Stimulated activated naive CD8-positive, alpha-beta T cell treated with anti-CD3 and anti-CD28 coated beads, Interleukin-15, Interleukin-2, amounts not matched to agents 100 ng/mL and 50 ng/mL, for 24 hours (primary cell): ENCODE measurements at regions not wholly inside any gene's neighbourhood (a gene's known extent, or its start where the extent isn't known, plus 50 kb on each side); places are given as distances from the start of the nearest gene placed in this dataset.

ENCODE experiments used
- H3K27ac Mint-ChIP-seq: one replicate; pipeline ENCODE4 v1.8.0; 2021; ENCODE audit warnings: mild to moderate bottlenecking, mixed read lengths
- H3K27me3 Mint-ChIP-seq: one replicate; pipeline ENCODE4 v1.8.0; 2021; ENCODE audit warnings: mixed read lengths
- H3K36me3 Mint-ChIP-seq: one replicate; pipeline ENCODE4 v1.8.0; 2021; ENCODE audit warnings: low read depth, mixed read lengths
- H3K4me1 Mint-ChIP-seq: one replicate; pipeline ENCODE4 v1.8.0; 2021; ENCODE audit warnings: low read depth, mixed read lengths
- H3K4me3 Mint-ChIP-seq: one replicate; pipeline ENCODE4 v1.8.0; 2021; ENCODE audit warnings: mild to moderate bottlenecking, mixed read lengths
- H3K9me3 Mint-ChIP-seq: one replicate; pipeline ENCODE4 v1.8.0; 2021; ENCODE audit warnings: mixed read lengths

DNA sequence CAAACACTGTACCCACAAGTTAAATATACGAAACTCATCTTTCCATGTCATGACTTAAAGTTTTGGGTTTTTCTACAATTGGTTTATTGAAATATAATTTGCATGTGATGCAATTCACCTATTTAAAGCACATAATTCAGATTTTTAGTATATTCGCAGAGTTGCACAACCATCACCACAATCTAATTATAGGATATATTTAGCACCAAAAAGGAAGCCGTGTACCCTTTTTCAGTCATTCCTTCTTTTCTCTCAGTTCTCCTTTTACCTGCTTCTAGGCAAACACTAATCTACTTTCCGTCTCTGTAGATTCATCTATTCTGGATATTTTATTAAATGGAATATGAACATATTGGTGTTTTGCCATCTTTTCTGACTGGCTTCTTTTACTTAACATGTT is 1458.1 kb upstream of the TENM4 start:
- no peaks in the 10 kb centered on the region for H3K4me1 Mint-ChIP-seq
- peaks cover 8% of the 10 kb centered on the region for H3K9me3 Mint-ChIP-seq
- H3K27me3 Mint-ChIP-seq, result no peaks in the 10 kb centered on the region
- H3K36me3 Mint-ChIP-seq, result no peaks in the 10 kb centered on the region
- H3K4me3 Mint-ChIP-seq, result no peak overlapping the region
- no peak overlapping the region for H3K27ac Mint-ChIP-seq

DNA sequence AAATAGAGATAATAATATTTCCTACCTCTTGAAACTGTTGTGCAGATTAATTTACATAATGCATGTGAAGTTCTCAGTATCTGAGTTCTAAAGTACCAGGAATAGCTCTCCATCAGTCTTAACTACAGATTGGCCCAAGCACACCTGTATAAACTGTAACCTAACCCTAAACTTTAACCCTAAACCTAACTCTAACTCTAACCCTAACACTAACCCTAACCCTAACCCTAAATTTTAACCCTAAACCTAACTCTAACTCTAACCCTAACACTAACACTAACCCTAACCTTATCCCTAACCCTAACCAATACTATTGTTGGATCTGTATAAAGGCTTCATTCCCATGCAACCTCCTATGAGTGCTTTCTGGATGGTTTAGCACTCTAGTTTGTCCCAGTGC is 1445.9 kb upstream of the TENM4 start:
- no peak overlapping the region for H3K27ac Mint-ChIP-seq
- H3K36me3 Mint-ChIP-seq, result no peaks in the 10 kb centered on the region
- H3K4me3 Mint-ChIP-seq, result no peak overlapping the region
- peaks cover 7% of the 10 kb centered on the region for H3K9me3 Mint-ChIP-seq
- H3K27me3 Mint-ChIP-seq, result no peaks in the 10 kb centered on the region
- no peaks in the 10 kb centered on the region for H3K4me1 Mint-ChIP-seq

DNA sequence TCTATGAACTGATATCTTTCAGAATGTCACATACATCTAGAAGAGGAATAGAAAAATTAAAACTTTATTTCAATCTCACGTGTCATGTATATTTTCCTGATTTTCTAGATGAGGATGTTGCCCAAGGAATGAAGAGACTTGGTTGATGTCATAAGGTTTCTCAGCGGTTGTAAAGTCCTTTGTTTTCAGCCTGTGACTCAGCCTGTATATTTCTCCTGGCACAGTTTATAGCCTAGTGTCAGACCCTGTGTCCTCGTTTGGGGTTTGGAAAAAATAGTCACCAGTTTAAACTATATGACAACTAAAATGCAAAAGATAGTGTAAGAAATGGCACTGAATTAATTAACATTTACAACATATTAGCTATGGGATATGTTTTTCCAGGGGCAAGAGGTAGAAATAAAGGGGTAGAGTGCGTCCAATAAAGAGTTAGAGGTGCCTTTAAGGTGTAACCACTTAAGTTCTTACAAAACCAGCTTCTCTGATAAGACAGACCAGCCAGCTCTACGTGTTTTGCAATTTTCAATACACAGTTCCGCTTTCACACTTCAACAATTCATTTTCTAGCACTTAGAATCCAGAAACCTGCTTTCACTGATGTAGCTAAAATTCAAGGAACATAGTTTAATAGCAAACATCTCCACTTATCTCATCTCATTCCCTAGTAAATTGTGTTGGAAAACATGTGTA is 1432.6 kb upstream of the TENM4 start:
- Mint-ChIP-seq H3K27me3 (no peaks in the 10 kb centered on the region), H3K36me3 (no peaks in the 10 kb centered on the region), H3K4me1 (no peaks in the 10 kb centered on the region), H3K4me3 (no peak overlapping the region), H3K27ac (no peak overlapping the region), H3K9me3 (peaks cover 4% of the 10 kb centered on the region)

DNA sequence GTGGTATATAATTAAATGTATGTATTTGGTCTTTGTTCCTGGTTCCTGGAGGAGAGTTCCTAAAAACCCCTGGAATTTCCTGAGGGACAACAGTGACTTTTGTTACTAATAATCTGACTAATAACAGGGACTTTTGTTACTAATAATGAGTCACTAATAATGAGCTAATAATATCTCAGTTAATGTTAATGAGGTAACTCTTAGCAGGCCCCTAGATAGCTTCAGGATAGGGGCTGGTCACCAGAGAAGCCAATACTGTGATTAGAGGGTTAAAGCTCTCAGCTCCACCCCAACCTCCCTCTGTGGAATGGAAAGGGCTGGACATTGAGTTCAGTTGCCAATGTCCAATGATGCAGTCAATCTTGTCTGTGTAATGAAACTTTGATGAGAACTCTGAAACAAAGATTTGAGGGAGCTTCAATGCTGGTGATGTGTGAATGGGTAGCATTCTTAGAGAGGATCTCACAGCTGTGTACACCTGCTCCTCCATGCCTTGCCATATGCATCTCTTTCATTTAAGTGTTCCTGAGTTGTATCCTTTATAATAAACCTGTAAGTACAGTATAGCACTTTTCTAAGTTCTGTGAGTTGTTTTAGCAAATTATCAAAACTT is 1431.4 kb upstream of the TENM4 start:
- Mint-ChIP-seq H3K4me3 (no peak overlapping the region), H3K27ac (no peak overlapping the region), H3K27me3 (no peaks in the 10 kb centered on the region), H3K36me3 (no peaks in the 10 kb centered on the region), H3K4me1 (no peaks in the 10 kb centered on the region), H3K9me3 (peaks cover 4% of the 10 kb centered on the region)

DNA sequence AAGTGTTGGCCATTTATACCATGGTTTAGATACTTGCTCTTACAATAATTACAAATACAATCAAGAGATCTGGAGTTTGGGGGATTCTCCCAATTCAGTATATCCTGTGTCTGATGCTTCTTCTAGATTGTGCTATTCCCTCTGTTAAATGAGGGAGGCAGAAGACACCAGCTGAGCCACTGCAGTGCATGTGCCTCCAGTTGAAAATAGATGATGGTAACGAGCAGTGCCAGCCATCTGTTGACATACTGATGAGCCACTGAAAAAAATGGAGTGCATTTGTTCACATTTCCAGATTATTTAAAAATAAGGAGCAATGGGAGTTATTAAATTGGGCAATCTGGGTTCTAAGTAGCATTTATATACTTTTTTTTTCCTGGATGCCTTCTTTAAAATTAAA is 1428.0 kb upstream of the TENM4 start:
- Mint-ChIP-seq H3K4me1 (no peaks in the 10 kb centered on the region), H3K9me3 (peaks cover 5% of the 10 kb centered on the region), H3K4me3 (no peak overlapping the region), H3K27ac (no peak overlapping the region), H3K27me3 (no peaks in the 10 kb centered on the region), H3K36me3 (no peaks in the 10 kb centered on the region)

DNA sequence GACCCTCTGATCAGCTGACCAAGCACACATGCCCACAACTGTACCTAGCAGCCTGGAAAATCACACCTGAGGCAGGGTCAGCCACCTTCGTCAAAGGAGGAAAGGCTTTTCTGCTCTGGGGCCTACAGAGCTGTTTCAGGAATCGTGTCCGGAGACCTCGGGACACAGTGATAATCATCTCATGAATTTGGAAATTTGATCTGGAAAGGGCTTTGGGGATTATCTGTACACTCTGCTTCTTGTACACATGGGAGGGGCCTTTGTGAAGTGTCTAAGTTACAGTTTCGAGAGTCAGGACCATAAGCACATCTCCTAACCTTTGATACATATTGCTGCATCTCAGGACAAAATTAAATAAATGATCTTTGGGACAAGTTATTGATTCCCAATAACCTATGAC is 1421.2 kb upstream of the TENM4 start:
- Mint-ChIP-seq H3K27ac (no peak overlapping the region), H3K27me3 (no peaks in the 10 kb centered on the region), H3K9me3 (peaks cover 6% of the 10 kb centered on the region), H3K4me1 (no peaks in the 10 kb centered on the region), H3K4me3 (no peak overlapping the region), H3K36me3 (no peaks in the 10 kb centered on the region)

DNA sequence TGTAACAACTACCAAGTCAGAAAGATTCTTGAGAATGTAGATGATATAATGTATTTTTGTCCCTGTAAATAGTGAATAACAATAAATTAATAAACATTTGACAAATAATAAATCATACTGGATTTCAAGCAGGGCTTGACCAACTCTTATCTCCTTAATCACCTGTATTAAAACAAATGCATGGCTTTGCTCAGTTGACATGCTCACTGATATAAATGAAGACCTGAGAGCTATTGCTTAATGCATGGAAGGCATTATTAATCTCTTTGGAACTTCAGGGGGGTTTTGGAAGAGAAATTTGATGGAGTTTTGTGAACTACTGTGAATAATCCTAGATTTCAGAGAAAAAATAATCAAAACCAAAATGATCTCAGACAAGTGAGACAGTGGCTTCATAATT is 1420.4 kb upstream of the TENM4 start:
- H3K27me3 Mint-ChIP-seq, result no peaks in the 10 kb centered on the region
- H3K27ac Mint-ChIP-seq, result no peak overlapping the region
- no peaks in the 10 kb centered on the region for H3K4me1 Mint-ChIP-seq
- H3K4me3 Mint-ChIP-seq, result no peak overlapping the region
- no peaks in the 10 kb centered on the region for H3K36me3 Mint-ChIP-seq
- peaks cover 6% of the 10 kb centered on the region for H3K9me3 Mint-ChIP-seq

DNA sequence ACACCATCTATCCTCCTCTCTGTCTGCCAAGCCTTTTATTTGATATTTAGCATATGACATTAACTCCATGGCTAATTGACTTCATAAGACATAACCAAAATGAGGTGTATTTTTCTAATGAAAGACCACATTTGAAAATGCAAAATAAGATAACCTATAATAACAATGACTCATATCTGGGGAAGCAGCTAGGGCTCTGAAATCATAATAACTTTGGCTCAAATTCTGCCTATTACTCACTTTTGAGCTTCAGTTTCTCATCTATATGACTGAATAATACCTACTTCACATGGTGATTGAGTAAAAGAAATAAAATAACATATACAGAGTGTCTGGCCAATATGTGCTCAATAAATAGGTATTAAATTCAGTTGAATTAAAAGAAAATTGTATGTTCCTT is 1419.8 kb upstream of the TENM4 start:
- H3K27me3 Mint-ChIP-seq, result no peaks in the 10 kb centered on the region
- H3K9me3 Mint-ChIP-seq, result peaks cover 6% of the 10 kb centered on the region
- H3K4me1 Mint-ChIP-seq, result no peaks in the 10 kb centered on the region
- no peak overlapping the region for H3K4me3 Mint-ChIP-seq
- no peak overlapping the region for H3K27ac Mint-ChIP-seq
- H3K36me3 Mint-ChIP-seq, result no peaks in the 10 kb centered on the region

DNA sequence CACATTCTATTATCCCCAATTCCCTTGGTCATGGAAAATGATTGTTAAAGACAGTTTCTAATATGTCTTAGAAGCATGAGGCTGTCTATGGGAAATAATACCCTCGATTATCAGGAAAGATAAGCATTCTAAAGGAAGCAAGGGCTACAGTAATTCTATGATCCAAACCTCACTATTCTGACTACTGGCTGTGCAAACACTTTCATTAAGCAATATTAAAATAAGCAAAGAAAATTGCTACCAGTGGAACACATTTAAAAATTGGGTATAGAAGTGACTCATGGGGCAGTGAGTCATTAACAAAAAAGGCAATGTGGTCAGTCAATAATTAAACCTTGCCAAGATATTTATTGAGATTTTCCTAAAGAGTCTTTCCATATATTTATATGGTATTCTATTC is 1415.2 kb upstream of the TENM4 start:
- no peaks in the 10 kb centered on the region for H3K4me1 Mint-ChIP-seq
- H3K9me3 Mint-ChIP-seq, result peaks cover 4% of the 10 kb centered on the region

DNA sequence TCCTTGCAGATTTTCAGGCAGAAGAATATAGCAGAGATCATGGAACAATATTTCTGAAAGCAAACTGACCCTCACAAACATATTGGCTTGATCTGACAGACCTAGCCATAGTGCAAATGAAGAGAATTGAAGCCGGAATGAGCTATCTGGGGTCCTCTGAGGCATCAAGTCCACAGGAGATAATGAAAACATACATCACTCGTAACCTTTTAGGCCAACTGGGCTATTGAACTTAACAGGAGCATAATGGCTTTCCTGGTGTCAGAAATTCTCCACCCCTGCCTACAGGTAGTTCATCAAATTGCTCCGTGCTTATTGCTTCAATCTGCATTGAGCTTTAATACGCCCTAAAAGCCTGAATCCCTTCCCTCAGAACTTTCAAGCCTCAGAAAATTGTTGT is 1414.6 kb upstream of the TENM4 start:
- Mint-ChIP-seq H3K4me1 (no peaks in the 10 kb centered on the region), H3K27ac (no peak overlapping the region), H3K9me3 (peaks cover 5% of the 10 kb centered on the region), H3K4me3 (no peak overlapping the region), H3K27me3 (no peaks in the 10 kb centered on the region), H3K36me3 (no peaks in the 10 kb centered on the region)

More for the DNA sequence above, 1415.2 kb upstream of the TENM4 start:
- H3K27ac Mint-ChIP-seq, result no peak overlapping the region
- no peak overlapping the region for H3K4me3 Mint-ChIP-seq
- H3K36me3 Mint-ChIP-seq, result no peaks in the 10 kb centered on the region
- H3K27me3 Mint-ChIP-seq, result no peaks in the 10 kb centered on the region

DNA sequence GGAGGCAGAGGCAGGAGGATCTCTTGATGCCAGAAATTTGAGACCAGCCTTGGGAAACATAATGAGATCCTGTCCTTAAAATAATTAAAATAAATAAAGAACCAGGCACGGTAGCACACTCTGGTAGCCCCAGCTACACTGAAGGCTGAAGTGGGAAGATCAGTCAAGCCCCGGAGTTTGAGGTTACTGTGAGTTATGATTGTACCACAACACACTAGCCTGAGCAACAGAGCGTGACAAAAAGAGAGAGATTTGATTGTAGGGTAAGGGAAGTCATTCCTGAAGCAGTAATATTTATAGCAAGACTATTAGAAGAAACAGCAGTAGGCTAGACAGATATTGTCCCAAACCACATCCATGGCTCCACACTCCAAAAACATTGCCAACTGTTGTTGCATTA is 1408.4 kb upstream of the TENM4 start:
- H3K27me3 Mint-ChIP-seq, result no peaks in the 10 kb centered on the region
- no peak overlapping the region for H3K27ac Mint-ChIP-seq
- H3K36me3 Mint-ChIP-seq, result no peaks in the 10 kb centered on the region
- H3K4me3 Mint-ChIP-seq, result no peak overlapping the region
- no peaks in the 10 kb centered on the region for H3K4me1 Mint-ChIP-seq
- peaks cover 16% of the 10 kb centered on the region for H3K9me3 Mint-ChIP-seq

DNA sequence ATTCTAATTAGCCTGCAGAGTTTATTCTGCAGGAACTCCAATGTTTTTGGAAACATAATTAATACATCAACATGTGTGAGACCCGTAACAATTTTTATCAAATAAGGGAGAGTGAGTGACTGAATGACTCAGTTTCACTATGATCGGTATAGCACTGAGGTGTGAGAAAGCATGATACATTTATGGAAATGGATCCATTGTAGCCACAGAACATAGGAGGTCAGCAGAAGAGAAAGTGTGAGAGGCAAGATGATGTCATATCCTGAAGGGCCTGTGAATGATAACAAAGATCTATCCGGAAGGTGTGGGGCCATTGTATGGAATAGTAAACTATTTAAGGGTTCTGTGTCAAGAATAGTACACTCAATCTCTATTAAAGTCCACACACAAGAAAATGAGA is 1406.1 kb upstream of the TENM4 start:
- Mint-ChIP-seq H3K4me1 (no peaks in the 10 kb centered on the region), H3K27ac (no peak overlapping the region), H3K27me3 (no peaks in the 10 kb centered on the region), H3K36me3 (no peaks in the 10 kb centered on the region), H3K4me3 (no peak overlapping the region), H3K9me3 (peaks cover 16% of the 10 kb centered on the region)

DNA sequence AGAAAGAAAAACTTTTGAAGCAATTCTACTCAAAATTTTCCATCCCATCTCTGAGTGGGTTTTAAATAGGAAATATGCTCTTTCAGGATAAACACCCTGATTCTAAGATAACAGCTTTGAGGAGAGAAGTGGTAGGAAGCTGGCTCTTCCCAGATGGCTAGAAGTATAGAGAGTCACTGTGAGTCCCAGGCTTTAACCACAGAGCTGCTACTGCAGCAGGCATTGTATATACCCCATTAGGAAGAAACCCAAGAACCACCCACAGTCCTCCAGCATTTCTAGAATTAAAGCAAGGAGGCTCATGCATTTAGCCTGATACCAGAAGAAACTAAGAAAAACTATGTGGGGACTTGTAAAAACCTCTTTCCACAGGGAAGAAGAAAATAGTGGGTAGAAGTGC is 1405.6 kb upstream of the TENM4 start:
- Mint-ChIP-seq H3K9me3 (peaks cover 18% of the 10 kb centered on the region), H3K27ac (no peak overlapping the region), H3K4me1 (no peaks in the 10 kb centered on the region), H3K27me3 (no peaks in the 10 kb centered on the region), H3K4me3 (no peak overlapping the region), H3K36me3 (no peaks in the 10 kb centered on the region)

DNA sequence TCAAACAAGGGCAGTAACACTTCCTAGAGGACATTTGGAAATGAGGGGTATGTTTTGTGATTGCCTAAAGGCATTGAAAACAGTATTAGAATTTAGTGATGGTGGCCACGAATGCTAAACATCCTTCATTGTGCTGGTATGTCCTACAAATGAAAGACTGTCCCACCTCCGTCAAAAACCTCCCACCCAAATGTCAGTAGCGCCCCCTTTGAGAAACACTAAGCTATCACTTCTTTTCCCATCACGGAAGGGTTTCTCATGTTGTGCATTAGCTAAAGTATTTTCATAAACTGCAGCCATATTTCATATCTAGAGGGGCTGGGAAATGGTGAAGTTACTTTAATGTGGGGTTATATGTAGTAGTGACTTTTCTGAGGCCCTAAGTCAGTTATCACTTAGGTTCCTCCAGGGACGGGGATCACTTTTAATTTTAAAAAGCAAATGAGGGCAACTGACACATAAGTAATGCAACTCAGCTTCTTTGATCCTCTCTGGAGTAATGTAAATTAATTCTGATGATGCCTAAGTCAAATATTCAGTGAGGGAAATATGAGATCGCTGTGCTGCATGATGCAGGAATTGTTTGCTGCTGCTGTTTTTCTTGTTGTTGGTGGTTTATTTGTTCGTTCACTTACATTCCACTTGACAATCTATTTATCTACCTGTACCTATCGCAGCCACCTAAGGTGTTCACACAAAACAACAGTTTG is 1403.4 kb upstream of the TENM4 start:
- Mint-ChIP-seq H3K4me1 (no peaks in the 10 kb centered on the region), H3K4me3 (no peak overlapping the region), H3K36me3 (no peaks in the 10 kb centered on the region), H3K27me3 (no peaks in the 10 kb centered on the region), H3K27ac (no peak overlapping the region), H3K9me3 (peaks cover 14% of the 10 kb centered on the region)

DNA sequence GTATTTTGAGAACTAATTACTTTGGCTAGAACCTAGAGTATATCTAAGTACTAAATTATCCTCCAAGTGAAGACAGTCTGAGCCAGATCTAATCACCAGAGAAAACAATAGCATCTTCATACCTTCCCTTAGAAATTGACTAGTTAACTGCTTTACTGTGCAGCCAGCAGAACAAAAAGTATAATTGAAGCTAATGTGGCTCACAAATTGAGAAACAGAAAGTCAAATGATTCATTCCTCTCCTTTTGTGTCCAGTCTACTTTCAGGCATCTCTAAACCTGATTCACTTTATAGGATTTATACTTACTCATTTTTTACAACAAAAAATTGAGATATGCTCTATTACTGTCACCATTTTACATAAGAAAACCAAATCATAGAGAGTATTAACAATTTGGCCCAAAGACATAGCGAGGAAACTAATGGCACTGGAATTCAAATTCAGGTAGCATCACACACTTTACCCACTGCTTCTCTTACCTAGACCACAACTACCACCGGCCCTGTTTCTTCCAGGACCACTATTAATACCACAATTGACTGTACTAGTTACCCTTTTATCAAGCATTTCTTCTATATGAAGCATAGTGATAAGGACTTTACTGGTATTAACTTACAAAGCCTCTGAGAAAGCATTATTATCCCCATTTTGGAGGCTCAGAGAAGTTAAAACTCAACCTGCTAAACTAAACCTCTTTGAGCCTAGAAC is 1402.6 kb upstream of the TENM4 start:
- H3K9me3 Mint-ChIP-seq, result peaks cover 16% of the 10 kb centered on the region
- H3K36me3 Mint-ChIP-seq, result no peaks in the 10 kb centered on the region
- no peak overlapping the region for H3K27ac Mint-ChIP-seq
- H3K4me1 Mint-ChIP-seq, result no peaks in the 10 kb centered on the region
- H3K27me3 Mint-ChIP-seq, result no peaks in the 10 kb centered on the region
- H3K4me3 Mint-ChIP-seq, result no peak overlapping the region
